Fibroblast of skin of right biceps (primary cell): ENCODE measurements at regions not wholly inside any gene's neighbourhood (a gene's known extent, or its start where the extent isn't known, plus 50 kb on each side); places are given as distances from the start of the nearest gene placed in this dataset.
A peak's percentile ranks its signal among the peaks of the same experiment; 100 is the strongest.

Source experiments
- DNase-seq: peaks from one replicate; pipeline ENCODE4 v3.0.0-alpha.2; 2013

- DNase-seq: no peak
Measured at GRCh38 chr3:56889131-56889530, 87.4 kb upstream of the ARHGEF3 start.

DNA sequence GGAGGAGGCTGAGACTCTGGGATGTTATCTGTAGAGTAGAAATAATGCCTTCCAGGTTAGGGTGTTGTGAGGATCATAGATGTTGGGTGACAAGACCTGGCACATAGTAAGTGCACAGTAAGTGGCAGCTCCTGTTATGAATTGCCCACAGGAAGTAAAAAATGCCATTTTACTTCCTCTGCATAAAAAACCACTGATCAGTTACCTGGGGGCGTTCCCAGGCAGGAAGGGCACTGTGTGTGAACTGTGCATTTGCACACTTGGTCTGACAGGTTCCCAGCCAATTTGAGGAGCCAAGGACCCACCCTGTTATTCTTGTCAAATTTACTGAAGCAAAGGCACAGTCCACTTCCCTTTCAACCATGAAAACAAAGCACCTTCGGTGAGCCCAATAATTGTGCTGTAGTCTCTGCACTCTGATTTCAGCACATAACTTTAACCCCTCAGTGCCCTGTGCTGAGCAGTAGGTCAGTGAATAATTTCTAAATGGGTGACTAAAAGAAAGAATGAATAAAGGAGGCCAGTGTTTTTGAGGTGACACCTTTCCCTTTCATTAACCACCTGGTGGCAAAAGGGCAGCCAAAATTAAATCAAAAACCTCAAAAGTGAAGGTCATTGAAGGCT is 85.8 kb upstream of the ARHGEF3 start:
- no peak for DNase-seq

GRCh38 chr3:56886314-56886713 is 84.6 kb upstream of the ARHGEF3 start:
- no peak for DNase-seq

DNA sequence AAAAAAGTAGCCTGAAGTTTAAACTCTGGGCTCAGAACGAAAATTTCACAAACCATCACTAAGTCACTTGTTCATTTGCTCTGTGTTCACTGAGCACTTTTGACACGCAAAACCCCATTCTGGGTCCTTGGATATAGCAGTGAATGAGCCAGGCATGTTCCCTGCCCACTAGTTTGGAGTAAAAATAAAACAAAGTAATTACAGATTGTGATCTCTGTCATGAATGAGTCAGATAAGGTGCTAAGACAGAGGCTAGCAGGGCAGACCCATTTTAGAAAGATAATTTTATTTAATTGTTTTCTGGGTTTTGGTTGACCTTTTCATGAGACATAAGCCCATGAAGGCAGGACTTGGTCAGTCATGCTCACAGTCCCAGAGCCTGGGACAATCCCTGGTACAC is 84.1 kb upstream of the ARHGEF3 start:
- no peak for DNase-seq

DNA sequence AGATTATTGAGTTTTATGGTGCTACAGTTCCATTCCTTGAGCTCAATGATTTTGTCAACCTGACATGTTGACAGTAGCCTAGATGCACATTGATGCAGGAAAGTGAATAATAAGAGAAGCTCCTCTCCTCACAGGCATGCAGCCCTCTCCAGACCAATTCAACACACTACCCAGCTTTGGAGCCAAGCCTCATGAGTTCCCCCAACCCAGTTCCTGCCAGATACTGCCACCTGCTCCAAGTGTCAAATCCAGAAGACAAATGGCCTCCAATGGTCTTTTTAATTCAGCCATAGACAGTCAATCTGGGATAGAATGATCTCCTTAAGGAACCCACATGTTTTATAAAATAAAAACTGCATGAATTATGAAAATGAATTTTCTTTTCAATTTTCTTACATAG is 83.7 kb upstream of the ARHGEF3 start:
- no peak for DNase-seq

- peak; percentile 16 for DNase-seq
Measured at GRCh38 chr3:56884387-56884786, 82.6 kb upstream of the ARHGEF3 start.

GRCh38 chr3:56883828-56884227 is 82.1 kb upstream of the ARHGEF3 start:
- no peak for DNase-seq

- DNase-seq: no peak
Measured at GRCh38 chr3:56882896-56883295, 81.1 kb upstream of the ARHGEF3 start.

GRCh38 chr3:56881841-56882240 is 80.1 kb upstream of the ARHGEF3 start:
- DNase-seq: no peak

- peak; percentile 44 for DNase-seq
Measured at GRCh38 chr3:56880720-56881575, 79.2 kb upstream of the ARHGEF3 start.

DNA sequence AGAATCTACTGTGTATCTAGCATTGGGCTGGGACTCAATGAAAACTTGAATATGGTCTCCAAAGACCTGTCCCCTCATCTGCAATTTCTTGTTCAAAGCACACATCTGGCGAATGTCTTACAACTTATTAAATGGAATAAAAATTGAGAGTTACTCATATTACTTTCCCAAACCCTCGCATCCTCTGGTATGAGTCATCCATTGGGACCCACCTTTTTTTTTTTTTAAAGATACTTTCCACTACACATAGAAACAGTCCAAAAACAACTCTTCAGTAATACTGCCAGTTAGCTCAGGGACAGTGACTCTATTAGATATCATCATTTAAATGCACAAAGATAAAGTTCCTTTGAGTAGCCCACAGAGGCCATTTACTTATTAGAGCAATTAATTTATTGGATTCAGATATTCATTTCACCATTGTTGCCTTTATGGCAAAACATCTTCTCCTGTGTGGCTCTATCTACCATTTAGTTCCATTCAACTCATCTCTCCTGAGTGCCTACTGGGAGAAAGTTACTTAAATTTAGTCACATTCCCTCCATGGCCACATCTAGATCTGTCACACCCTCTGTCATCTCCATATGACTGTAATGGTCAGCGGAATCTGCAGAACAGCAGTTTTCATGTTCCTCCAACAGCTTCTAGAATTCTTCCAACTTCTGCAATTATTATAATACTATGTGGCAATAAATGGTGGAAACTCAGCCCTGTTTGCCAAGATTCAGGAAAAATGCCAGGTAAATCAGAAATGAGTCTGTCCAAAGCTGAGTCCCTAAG is 77.9 kb upstream of the ARHGEF3 start:
- DNase-seq: peak; percentile 67

DNA sequence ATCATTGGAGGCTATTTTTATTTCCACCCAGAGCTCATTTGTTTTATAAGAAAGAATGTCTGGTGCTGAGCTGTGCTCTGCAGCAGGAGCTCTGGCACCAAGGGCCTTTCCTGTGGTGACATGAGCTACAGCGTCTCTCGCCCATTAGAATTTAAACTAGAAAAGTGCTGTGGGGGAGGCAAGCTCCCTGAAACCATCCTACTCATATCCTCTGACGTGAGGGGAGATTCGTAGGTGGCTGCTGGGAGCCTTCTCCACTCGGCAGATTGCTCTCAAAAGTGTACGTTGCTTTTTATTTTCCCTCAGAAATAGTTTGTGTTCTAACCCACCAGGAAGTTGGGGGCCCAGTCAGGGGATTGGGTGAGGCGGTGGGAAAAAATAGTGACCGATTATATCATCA is 76.3 kb upstream of the ARHGEF3 start:
- peak; percentile 75 for DNase-seq

DNA sequence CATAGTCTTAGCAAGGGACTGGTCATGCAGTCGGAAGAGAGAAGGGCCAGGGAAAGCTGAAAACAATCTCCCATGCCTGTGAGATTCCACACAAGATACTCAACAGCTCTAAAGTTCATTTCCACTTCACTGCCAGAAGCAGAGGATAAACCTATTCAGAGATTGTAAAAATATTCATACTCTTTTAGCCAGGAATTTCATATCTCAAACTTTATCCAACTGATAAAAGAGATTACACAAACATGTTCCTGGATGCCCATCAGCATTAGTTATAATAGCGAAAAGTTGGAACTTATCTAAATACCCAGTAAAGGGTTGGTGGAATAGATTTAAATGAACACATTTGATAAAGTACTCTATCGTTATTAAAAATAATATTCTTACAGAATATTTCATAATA is 75.2 kb upstream of the ARHGEF3 start:
- no peak for DNase-seq

DNA sequence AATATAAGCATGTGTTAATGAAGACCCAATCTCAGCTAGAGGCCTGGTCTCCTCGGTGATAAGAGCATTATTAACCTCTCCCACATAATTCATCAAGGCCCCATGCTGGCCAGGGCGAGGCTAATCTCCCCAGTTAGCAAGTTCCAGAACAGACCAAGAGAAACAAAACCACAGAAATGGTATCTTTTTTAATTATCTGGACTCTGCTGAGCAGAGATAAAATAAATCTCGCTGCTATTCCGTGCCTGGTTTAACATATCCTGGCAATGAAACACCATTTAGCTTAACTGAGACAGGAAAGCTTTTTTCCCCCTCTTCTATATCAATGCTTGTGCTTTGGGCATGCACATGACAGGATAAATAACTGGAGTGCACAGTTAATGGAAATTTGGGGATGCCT is 72.5 kb upstream of the ARHGEF3 start:
- DNase-seq: no peak

DNA sequence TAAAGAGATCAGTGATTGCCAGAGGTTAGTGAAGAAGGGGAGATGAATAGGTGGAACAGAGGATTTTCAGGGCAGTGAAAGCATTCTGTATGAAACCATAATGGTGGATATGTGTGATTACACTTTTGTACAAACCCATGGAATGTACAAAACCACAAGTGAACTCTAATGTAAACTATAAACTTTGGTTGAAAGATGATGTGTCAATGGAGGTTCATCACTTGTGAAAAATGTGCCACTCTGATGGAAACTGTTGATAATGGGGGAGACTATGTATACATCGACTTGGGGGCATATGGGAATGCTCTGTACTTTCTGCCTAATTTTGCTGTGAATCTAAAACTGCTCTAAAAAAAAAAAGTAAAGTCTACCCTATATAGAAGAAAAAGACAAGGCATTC is 68.7 kb upstream of the ARHGEF3 start:
- peak; percentile 66 for DNase-seq

- DNase-seq: no peak
Measured at GRCh38 chr3:56869157-56869889, 67.6 kb upstream of the ARHGEF3 start.

DNA sequence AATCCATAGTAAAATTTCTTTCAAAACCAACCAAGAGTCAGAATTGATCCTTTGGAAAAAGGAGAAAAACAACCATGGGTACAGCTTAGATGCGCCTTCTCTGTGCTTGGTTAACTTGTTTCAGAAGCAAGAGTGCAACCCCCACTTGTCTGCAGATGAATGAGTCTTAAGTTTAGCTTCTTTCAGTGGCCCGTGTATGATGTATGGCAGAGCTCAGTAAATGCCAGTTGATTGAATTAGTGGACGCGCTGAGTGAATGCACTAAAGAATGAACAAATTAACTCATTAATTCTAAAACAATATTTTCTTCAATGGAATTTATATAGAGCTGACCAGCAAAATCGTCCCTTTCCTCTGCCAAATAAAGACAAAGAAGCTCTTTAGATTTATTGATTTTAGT is 67.0 kb upstream of the ARHGEF3 start:
- no peak for DNase-seq

DNA sequence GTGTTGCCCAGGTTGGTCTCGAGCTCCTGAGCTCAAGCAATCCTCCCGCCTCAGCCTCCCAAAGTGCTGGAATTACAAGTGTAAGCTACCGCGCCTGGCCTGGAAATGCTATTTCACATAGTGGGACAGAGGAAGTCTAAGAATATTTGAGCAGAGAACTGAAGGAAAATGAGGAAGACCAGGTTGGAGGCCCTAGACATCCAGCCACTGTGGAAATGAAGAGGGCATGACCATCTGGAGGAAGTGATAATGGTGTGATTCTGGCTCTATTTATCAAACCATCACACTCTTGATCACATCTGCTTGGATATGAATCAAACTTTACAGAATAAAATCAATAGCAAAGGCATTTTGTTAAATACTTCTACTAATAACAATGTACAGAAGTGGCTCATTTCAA is 65.9 kb upstream of the ARHGEF3 start:
- no peak for DNase-seq

DNA sequence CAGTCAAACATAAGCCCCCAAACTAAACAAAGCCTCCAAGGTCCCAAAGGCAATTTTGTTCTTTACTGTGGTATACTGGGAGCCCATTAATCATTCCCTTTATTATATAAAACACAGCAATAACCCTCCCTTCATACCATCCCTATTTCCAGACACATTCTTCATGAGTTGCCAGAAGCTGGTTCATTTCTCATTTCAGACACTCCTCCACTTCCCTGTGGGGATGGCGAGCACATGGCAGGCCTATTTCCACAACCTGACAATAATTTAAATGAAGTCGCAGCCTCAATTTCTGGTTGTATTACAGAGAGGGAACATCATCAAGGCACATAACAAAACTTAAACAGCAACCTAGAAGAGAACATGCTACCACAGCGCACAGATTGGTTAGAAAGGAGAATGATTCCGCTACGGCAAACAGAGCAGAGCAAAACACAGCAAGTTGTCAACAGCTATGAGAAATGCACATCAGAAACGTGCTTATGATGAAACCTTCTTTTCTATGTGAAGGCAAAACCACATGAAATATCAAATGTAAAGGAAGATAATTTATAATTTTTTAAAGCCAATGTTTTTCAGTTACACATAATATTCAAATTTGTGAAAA is 63.3 kb upstream of the ARHGEF3 start:
- DNase-seq: no peak

DNA sequence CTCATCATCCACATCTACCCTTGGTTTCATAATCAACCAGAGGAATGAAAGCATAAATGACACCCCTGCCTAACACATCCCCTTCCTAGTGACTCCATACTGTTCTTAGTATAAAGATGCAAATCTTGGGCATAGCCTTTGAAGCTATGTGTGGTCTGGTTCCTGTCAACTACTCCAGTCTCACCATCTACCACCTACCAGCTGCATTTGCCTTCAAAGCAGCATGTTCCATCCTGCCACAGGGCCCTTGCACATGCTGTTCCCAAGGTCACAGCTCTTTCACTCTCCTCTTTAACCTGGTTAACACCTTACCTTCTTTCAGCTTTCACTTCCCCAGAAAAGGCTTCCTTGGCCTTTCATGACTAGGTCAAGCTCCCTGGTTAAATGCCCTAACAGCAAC is 62.3 kb upstream of the ARHGEF3 start:
- no peak for DNase-seq

GRCh38 chr3:56862352-56863062 is 60.8 kb upstream of the ARHGEF3 start:
- peak; percentile 81 for DNase-seq

- DNase-seq: no peak
Measured at GRCh38 chr3:56861511-56861910, 59.8 kb upstream of the ARHGEF3 start.
